CD14-positive monocyte (primary cell): ENCODE measurements at regions not wholly inside any gene's neighbourhood (a gene's known extent, or its start where the extent isn't known, plus 50 kb on each side); places are given as distances from the start of the nearest gene placed in this dataset.

Experiments used
- DNase-seq, 3 donors: peaks; one replicate each; pipeline ENCODE4 v3.0.0-alpha.2; 2011 to 2022
- H2AFZ ChIP-seq: 2 replicates; pipeline ENCODE4 v1.6.0; 2012; ENCODE audit warnings: mild to moderate bottlenecking, low read depth, low read length, inconsistent platforms; ENCODE audit not compliant: insufficient read depth, poor library complexity, severe bottlenecking
- H3K27ac ChIP-seq, 2 donors: 1 replicate in 1 of 2; 2 replicates in 1 of 2; pipeline ENCODE4 v1.5.1; 2012 to 2013; ENCODE audit warnings: low read length in 2 of 2, control low read depth in 1 of 2, inconsistent platforms in 1 of 2, low read depth in 1 of 2, mild to moderate bottlenecking in 1 of 2
- H3K27me3 ChIP-seq, 2 donors: one replicate each; pipeline versions ENCODE4 v1.6.0 to v1.6.1; 2011 to 2013; ENCODE audit warnings: low read length in 2 of 2; ENCODE audit not compliant: control insufficient read depth in 2 of 2, insufficient read depth in 2 of 2
- H3K36me3 ChIP-seq, 2 donors: replicated peaks in 1 of 2; 1 replicate in 1 of 2; 2 replicates in 1 of 2; pipeline versions ENCODE4 v1.5.1 to v1.6.1; 2012 to 2013; ENCODE audit warnings: low read length in 2 of 2, control low read depth in 1 of 2, inconsistent platforms in 1 of 2, mild to moderate bottlenecking in 1 of 2; ENCODE audit not compliant: insufficient read depth in 2 of 2, control insufficient read depth in 1 of 2
- H3K4me1 ChIP-seq, 2 donors: 1 replicate in 1 of 2; 2 replicates in 1 of 2; pipeline versions ENCODE4 v1.5.1 to v1.6.1; 2012 to 2013; ENCODE audit warnings: low read length in 2 of 2, control low read depth in 1 of 2, inconsistent platforms in 1 of 2, mild to moderate bottlenecking in 1 of 2, moderate library complexity in 1 of 2; ENCODE audit not compliant: insufficient read depth in 2 of 2, control insufficient read depth in 1 of 2
- H3K4me2 ChIP-seq: replicated peaks from 2 replicates; pipeline ENCODE3; 2012; ENCODE audit warnings: low read length, moderate library complexity, mild to moderate bottlenecking; ENCODE audit not compliant: poor library complexity, severe bottlenecking; ENCODE audit errors: extremely low read depth
- H3K4me3 ChIP-seq, 3 experiments: fragments of 200-600 bp in 1 of 3; sonication (generic) in 1 of 3; replicated peaks in 1 of 3; 1 replicate in 2 of 3; 2 replicates in 1 of 3; pipeline ENCODE4 v1.5.1; 2011 to 2013; ENCODE audit warnings: low read length in 3 of 3, mild to moderate bottlenecking in 3 of 3, control low read depth in 2 of 3, low read depth in 2 of 3, inconsistent platforms in 1 of 3, moderate library complexity in 1 of 3
- H3K79me2 ChIP-seq: 2 replicates; pipeline ENCODE4 v1.6.0; 2012; ENCODE audit warnings: mild to moderate bottlenecking, control low read depth, inconsistent platforms, low read length, moderate library complexity; ENCODE audit not compliant: insufficient read depth
- H3K9ac ChIP-seq: 2 replicates; pipeline ENCODE4 v1.6.0; 2017; ENCODE audit warnings: low read length, mild to moderate bottlenecking; ENCODE audit not compliant: insufficient read depth, poor library complexity, severe bottlenecking
- H3K9me3 ChIP-seq, 2 donors: replicated peaks in 1 of 2; 1 replicate in 1 of 2; 2 replicates in 1 of 2; pipeline versions ENCODE4 v1.5.1 to v1.6.1; 2012 to 2013; ENCODE audit warnings: low read length in 2 of 2, control low read depth in 1 of 2; ENCODE audit not compliant: control insufficient read depth in 1 of 2, insufficient read depth in 1 of 2
- H4K20me1 ChIP-seq: 2 replicates; pipeline ENCODE4 v1.6.0; 2012; ENCODE audit warnings: mild to moderate bottlenecking, low read length, control low read depth, moderate library complexity; ENCODE audit not compliant: insufficient read depth
- H3K27ac Mint-ChIP-seq, 7 donors: one replicate each; pipeline ENCODE4 v1.8.0; 2020; ENCODE audit warnings: mild to moderate bottlenecking in 7 of 7, mixed read lengths in 7 of 7, moderate library complexity in 6 of 7, inconsistent platforms in 2 of 7
- H3K27me3 Mint-ChIP-seq, 3 donors: one replicate each; pipeline ENCODE4 v1.8.0; 2021 to 2022; ENCODE audit warnings: low read depth in 3 of 3, mild to moderate bottlenecking in 3 of 3, mixed read lengths in 3 of 3, moderate library complexity in 3 of 3, inconsistent platforms in 1 of 3
- H3K36me3 Mint-ChIP-seq, 2 donors: one replicate each; pipeline ENCODE4 v1.8.0; 2020; ENCODE audit warnings: mixed read lengths in 2 of 2, inconsistent platforms in 1 of 2, mild to moderate bottlenecking in 1 of 2
- H3K4me1 Mint-ChIP-seq: one replicate; pipeline ENCODE4 v1.8.0; 2020; ENCODE audit warnings: mild to moderate bottlenecking, mixed read lengths
- H3K4me3 Mint-ChIP-seq, 2 donors: one replicate each; pipeline ENCODE4 v1.8.0; 2020; ENCODE audit warnings: mild to moderate bottlenecking in 2 of 2, mixed read lengths in 2 of 2, moderate library complexity in 1 of 2
- H3K9me3 Mint-ChIP-seq, 7 donors: one replicate each; pipeline ENCODE4 v1.8.0; 2020 to 2022; ENCODE audit warnings: mixed read lengths in 7 of 7, mild to moderate bottlenecking in 6 of 7, moderate library complexity in 6 of 7, inconsistent platforms in 2 of 7
- WGBS: methylation state at CpG from one replicate; pipeline ENCODE4 v1.1.5; 2013; ENCODE audit warnings: missing lambda C conversion rate; ENCODE audit not compliant: insufficient coverage; 5-methylcytosine and 5-hydroxymethylcytosine counted together
- intact Hi-C, 2 donors: fragments of 100-400 bp; cut with micrococcal nuclease; formaldehyde crosslinking; loops; one replicate each; pipeline versions ENCODE4 v1.15.0 to v1.15.1; 2023
- TF ChIP-seq, protein P1 (sequence below): fragments of 200-600 bp; IDR thresholded peaks from one replicate; pipeline ENCODE4 v1.8.0; 2022; ENCODE audit warnings: antibody characterized with exemption, mild to moderate bottlenecking

DNA sequence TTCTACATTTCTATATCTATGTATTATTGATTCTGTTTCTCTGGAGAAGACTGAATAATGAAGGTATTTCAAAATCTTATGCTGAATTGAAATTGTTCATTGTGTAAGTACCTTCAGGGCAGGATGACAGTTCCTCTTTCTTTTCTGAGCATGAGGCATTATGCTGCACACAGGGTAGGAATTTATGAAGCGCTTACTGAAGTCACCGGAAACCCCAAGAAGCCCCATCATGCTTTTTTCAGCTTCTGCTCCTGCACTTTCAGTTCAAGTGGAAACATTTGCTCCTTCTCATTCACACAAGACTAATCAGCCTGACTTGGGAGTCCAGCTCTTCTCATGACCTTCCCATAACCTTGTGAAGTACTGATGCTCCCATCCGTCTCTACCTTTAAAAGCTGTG, 314.7 kb upstream of the SORL1-AS1 start:
- Histone ChIP-seq H4K20me1 (no peaks in the 10 kb centered on the region), H3K9me3 (no peaks in the 10 kb centered on the region), H3K4me2 (peak overlapping the region; percentile 23), H3K4me1 (peaks cover 32 to 38% of the 10 kb centered on the region in 2 donors), H3K27ac (peak overlapping the region; percentile 57 to 66), H3K4me3 (peak overlapping the region in 1 of 3 experiments; percentile 9), H3K36me3 (no peaks in the 10 kb centered on the region), H2AFZ (peak overlapping the region; percentile 33), H3K9ac (no peak overlapping the region), H3K27me3 (no peaks in the 10 kb centered on the region), H3K79me2 (no peaks in the 10 kb centered on the region)
- H3K9me3 Mint-ChIP-seq = peaks cover 0 to 4% (median 0%) of the 10 kb centered on the region in 7 donors
- peaks cover 1 to 5% (median 3%) of the 10 kb centered on the region in 3 donors for H3K27me3 Mint-ChIP-seq
- no peaks in the 10 kb centered on the region for H3K36me3 Mint-ChIP-seq
- TF ChIP-seq, protein P1, sequence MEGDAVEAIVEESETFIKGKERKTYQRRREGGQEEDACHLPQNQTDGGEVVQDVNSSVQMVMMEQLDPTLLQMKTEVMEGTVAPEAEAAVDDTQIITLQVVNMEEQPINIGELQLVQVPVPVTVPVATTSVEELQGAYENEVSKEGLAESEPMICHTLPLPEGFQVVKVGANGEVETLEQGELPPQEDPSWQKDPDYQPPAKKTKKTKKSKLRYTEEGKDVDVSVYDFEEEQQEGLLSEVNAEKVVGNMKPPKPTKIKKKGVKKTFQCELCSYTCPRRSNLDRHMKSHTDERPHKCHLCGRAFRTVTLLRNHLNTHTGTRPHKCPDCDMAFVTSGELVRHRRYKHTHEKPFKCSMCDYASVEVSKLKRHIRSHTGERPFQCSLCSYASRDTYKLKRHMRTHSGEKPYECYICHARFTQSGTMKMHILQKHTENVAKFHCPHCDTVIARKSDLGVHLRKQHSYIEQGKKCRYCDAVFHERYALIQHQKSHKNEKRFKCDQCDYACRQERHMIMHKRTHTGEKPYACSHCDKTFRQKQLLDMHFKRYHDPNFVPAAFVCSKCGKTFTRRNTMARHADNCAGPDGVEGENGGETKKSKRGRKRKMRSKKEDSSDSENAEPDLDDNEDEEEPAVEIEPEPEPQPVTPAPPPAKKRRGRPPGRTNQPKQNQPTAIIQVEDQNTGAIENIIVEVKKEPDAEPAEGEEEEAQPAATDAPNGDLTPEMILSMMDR = no peak
- H3K27ac Mint-ChIP-seq = peak overlapping the region; percentile 44 to 92 (median 85)
- DNase-seq = peak; percentile 57 to 80 (median 60)
- intact Hi-C loops = no loop called here
- WGBS = no CpG with 5 or more reads among the region's 3 CpGs
- peaks cover 37% of the 10 kb centered on the region for H3K4me1 Mint-ChIP-seq
- no peak overlapping the region for H3K4me3 Mint-ChIP-seq

DNA sequence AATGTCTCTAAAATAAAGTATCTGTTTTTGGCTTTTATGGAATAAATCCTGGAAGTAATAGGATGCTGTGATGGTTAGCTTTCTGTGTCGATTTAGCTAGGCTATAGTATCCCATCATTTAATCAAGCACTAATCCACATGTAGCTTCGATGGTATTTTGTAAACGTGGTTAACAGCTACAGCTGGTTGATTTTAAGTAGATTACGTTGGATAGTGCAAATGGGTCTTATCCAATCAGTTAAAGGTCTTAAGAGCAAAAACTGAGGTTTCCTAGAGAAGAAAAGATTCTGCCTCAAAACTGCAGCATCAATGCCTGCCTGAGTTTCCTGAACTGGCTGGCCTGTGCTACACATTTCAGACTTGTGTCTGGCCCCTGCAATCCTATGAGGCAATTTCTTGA, 314.2 kb upstream of the SORL1-AS1 start:
- H2AFZ ChIP-seq = no peak overlapping the region
- Mint-ChIP-seq H3K9me3 (peaks cover 0 to 4% (median 0%) of the 10 kb centered on the region in 7 donors), H3K4me3 (no peak overlapping the region), H3K27ac (no peak overlapping the region), H3K36me3 (no peaks in the 10 kb centered on the region), H3K27me3 (peaks cover 1 to 5% (median 3%) of the 10 kb centered on the region in 3 donors), H3K4me1 (peaks cover 38% of the 10 kb centered on the region)
- DNase-seq = no peak
- WGBS = 75% methylated on average over 1 of the region's 4 CpGs
- H3K27ac ChIP-seq = peak overlapping the region in 1 of 2 donors; percentile 61
- H3K4me1 ChIP-seq = peaks cover 33 to 41% of the 10 kb centered on the region in 2 donors
- H4K20me1 ChIP-seq = no peaks in the 10 kb centered on the region
- H3K79me2 ChIP-seq = no peaks in the 10 kb centered on the region
- H3K4me2 ChIP-seq = no peak overlapping the region
- TF ChIP-seq, protein P1 = no peak
- H3K9ac ChIP-seq = no peak overlapping the region
- no peaks in the 10 kb centered on the region for H3K36me3 ChIP-seq
- intact Hi-C loops = no loop called here
- H3K4me3 ChIP-seq = no peak overlapping the region
- H3K27me3 ChIP-seq = no peaks in the 10 kb centered on the region
- H3K9me3 ChIP-seq = no peaks in the 10 kb centered on the region
